Stomach (tissue), 4 donors: ENCODE measurements at regions not wholly inside any gene's neighbourhood (a gene's known extent, or its start where the extent isn't known, plus 50 kb on each side); places are given as distances from the start of the nearest gene placed in this dataset.

Experiments
- POLR2A ChIP-seq, 4 donors: fragments of 450-650 bp; IDR thresholded peaks; one replicate each; pipeline ENCODE4 v1.6.1; 2016; ENCODE audit warnings: antibody characterized with exemption in 4 of 4, control low read depth in 2 of 4, mild to moderate bottlenecking in 1 of 4, moderate library complexity in 1 of 4
- POLR2AphosphoS5 ChIP-seq, 3 donors: sonication (generic); formaldehyde crosslinking; IDR thresholded peaks; one replicate each; pipeline ENCODE4 v1.6.1; 2016; ENCODE audit warnings: antibody characterized with exemption in 3 of 3

DNA sequence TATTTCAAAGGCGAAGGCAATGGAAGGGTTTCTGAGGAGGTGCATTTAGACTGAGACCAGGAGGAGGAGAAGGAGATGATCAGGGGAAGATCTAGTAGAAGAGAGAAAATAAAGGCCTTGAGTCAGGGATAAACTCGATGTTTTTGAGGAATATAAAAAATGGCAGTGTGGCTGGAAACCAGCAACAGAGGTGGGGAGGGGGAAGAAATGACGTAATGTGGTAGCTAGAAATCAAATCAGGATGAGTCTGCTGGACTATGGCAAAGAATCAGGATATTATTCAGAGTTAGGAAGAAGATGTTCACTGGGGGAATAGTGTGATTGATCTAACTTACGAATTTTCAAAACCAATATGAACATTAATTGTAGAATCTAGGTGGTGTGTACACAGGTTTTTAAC, 1673.9 kb upstream of the WWC1 start:
- no peak for TF ChIP-seq POLR2AphosphoS5 (IDR thresholded peaks at IDR 0.05)
- TF ChIP-seq POLR2A (IDR thresholded peaks at IDR 0.05): no peak
